GM21390 (cell line): ENCODE measurements at regions not wholly inside any gene's neighbourhood (a gene's known extent, or its start where the extent isn't known, plus 50 kb on each side); places are given as distances from the start of the nearest gene placed in this dataset.

Source experiments
- ATAC-seq: cut with Tn5 transposase; IDR thresholded peaks from one replicate; pipeline ENCODE4 v1.9.1; 2021; ENCODE audit not compliant: unreplicated experiment

DNA sequence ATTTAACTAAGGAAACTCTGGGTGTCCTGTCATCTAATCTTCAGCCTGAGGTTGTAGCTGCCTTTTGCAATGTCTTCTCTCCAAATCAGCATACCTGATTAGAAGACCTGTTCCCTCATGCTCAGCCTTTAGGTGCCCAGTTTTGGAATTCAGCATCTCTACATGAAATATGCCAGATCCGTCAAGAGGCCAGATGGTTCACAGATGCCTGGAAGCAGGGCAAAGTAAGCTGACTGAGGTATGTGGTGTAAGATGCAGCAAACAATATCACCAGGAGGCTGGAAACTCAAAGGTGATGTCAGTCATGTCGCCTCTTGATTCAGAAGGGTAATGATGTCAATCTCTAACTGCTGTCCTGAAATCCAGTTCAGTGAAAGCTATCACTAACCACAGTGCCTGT lies 324.4 kb downstream of the PRELID2 start:
- no peak for ATAC-seq

DNA sequence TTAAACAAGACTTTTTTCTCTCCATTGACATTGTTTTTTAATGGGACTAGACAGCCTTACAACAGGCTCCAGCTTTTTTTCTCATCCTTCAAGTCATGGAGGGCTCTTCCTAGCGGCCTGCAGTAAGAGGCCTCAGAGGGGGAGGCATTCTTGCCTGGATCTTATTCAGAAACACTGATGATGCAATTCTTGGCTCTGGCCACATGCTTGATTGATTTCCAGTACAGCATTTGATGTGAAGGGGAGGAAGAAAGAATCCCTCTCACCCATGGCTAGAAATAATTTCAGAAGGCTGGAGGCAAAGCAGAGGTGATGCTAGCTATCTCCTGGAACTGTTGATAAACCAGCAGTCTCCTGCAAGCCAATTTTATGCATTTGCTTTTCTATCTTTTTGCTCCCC lies 324.8 kb downstream of the PRELID2 start:
- ATAC-seq, result no peak

DNA sequence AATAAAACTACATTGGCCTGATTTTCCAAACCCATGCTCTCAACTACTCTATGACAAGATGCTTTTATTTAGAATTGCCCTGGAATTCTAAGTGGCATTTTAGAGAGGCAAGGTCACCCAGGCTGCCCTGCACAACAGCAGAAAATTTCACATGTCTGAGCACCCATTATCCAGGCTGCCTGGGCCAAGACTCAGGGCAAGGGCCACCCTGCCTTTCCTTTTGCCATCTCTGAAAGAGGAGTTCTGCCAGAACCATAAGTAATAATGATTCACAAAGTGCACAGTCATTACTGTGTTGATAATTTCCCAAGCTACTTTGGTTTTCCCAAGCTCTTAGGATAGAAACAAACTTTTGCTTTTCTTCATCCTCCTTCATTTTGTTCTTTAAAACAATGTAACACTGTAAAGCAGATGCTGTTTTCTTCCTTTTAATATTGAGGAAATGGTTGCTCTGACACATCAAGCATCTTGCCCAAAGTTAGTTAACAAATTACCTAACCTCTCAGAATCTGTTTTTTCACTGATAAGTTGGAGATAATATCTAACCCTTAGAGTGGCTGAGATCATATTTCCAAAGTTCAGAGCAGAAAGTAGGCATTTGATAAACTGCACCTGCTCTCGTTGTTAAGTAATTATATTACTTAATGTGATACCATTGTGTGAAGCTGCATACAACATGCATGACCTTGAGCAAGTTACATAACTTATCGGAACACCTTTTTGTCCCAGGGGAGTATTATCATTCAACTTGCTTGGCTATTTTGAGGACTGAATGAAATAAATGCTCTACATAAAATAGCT lies 325.6 kb downstream of the PRELID2 start:
- ATAC-seq, result no peak

DNA sequence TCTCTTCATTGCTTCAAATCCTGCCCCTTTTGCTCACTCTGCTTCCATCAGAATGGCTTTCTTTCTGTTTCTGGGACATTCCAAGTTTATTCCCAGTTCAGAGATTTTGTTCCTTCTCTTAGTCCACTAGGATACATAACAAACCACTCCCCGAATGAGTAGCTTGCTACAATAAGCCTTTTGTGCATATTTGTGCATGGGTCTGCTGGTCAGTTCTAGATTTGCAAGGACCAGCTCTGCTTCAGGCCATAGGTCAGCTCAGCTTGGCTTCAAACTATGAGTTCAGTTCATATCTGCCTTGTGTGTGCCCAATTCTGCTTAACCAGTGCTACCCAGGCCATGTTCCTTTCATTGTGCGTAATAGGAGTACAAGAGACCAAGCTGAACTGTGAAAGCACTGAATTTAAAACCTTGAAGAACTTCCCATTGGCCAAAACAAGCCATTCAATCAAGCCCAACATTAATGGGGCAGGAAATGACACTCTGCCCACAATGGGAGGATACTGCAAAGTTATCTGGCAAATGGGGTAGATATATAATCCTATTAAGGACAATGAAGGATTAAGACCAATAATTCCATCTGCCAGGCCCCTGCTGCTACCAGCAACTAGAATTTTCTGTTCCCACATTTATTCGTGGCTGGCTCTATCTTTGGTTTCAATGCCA lies 328.8 kb downstream of the PRELID2 start:
- ATAC-seq, result no peak

DNA sequence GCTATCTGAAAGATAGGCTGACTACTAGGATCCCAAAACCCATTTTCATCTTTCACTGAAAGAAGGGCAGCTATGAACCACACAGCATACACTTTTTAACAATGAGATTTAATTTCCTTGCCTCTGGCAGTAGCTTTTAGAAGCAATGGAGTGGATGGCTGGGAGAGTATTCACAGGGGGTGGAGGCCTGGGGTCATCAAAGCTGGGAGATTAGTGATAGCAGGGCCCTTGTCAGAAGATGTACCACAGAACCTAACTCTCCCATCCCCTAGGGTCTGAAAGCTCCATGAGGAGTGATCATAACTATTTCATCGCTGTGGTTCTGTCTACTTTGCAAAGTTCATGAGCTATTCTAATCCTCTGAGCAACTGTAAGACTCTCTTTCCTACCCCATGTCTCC lies 332.2 kb downstream of the PRELID2 start:
- no peak for ATAC-seq

DNA sequence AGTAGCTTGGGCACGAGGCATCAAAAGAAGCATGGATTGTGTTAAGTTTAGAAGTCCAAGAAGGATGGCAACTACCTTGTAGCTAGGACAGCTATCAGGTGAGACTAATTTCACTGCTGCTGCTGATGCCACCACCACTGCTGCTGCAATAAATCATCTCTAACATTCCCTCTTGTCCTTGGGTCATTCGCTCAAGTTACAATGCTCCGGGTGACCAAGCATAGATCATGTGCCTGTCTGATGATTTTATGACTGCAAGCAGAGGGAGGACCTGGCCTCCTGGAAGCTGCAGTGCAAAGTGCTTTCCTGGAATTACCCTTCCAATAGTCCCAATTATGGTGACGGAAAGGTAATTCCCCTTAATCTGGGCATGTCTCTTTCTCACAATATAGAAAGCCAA lies 334.4 kb downstream of the PRELID2 start:
- no peak for ATAC-seq

DNA sequence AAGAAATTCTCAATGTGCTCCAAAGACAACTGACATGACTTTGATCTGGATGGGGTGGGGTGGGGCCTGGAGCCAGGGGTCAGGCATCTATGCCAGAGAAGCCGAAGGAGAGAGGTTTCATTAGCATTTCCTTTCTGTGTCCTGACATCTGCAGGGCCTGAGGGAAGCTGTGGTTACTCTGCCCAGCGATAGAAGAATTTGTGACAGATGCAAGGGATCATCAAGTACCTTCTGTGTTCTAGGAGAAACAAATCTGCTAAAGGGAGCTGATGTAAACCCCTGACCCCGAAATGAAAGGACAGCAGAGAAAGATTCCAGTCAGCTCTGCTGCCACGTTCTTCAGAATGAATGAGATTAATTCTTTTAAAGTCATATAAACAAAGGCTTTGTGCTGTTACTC lies 335.7 kb downstream of the PRELID2 start:
- ATAC-seq, result no peak

DNA sequence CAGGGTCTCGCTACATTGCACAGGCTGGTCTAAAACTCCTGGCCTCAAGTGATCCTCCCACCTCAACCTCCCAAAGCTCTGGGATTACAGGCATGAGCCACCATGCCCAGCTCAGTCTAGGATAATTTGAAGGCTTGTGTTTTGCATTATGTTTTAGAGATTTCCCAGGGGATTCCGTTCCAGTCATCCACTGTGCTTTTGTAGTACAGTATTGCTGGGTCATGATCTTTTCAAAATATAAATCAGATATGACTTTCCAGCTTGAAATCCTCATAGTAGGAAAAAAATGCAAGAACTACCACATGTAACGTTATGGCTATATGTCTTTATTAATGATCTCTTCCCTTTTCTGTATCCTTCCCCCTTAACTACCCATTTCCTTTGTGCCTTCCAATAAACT lies 338.1 kb downstream of the PRELID2 start:
- ATAC-seq, result no peak

DNA sequence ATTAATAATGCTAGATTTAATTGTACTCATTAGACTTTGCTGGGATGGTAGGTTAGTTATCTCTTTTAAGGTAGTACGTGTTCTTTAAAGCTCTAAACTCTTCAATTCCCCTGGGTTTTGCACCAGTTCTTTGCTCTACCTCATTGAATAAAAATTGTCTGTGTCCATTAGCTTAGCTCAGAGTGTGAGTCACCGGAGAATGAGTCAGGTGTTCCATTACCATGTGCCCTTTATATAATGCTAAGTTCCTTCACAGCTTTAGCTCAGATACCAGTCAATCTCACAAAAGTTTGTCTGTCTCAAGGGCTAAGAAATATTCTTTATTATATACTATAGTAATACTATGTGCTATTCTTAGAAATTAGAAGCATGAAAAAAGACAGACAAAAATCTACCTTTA lies 339.4 kb downstream of the PRELID2 start:
- ATAC-seq, result no peak

DNA sequence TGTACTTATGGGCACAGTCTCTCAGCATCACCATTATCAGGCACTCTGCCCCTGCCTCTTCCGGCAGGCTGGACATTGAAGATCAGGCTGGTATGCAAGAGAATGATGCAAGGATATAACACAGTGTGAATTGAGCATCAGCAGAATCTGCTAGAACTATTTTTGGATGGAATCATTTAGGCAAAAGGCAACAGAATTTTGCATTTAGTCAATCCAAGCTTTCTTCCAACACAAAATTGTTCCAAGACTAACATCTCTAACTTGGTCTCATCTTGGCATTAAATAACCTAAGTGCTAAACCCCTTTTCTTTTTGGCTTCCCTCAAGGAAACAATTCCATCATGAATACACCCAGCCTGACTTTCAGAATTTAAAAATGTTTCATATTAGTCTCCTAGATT lies 339.9 kb downstream of the PRELID2 start:
- ATAC-seq, result no peak

DNA sequence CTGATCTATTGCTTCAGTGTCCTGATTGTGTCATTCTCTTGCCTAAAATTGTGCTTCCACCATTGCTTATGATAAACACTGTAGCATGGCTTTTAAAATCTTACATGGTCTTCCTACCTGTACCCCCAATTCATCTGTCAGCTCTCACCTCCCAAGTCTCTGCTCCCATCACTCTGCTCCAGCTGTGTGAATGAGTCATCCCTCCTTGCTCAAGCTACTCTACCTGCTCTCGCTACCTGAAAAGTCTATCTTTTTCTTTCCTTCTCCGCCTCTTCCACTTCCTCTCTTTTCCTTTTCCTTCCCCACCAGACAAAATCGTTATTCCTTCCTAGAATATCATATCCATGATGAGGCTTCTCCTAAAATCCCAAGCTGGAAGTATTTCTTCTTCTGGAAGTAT lies 341.7 kb downstream of the PRELID2 start:
- no peak for ATAC-seq

DNA sequence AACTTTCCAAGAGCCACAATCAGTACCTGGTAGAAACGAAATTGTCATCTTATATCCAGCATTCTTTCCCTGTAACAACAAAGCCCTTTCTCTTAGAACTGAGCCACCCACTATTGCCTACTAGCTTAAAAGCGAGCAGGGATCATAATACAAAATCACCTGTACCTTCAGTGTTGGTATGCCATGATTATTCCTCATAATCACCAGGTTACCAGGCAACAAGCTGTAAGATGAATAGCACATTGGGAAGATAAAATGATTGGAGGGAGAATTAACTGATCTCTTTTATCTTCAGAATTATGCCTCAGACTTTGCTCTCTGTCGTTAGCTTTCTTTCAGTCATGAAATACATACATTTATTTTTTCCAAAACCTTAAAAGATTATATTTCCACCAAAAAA lies 345.6 kb downstream of the PRELID2 start:
- ATAC-seq, result no peak

DNA sequence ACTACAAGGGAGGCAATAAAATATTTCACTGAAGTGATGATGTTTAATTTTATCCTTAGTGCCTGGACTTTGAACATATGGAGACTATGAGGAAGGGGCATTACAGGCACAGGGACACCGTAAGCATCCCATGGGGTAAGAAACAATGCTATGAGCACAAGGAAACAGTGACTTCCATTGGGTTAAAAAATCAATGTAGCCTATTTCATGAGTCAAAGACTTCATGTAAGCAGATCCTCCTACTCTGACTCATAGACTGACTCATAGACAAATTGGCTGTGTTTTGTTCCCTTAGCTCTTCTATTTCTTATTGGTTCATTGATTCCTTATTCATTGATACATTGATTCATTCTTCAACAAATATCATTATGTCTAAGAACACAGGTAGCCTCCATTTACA lies 351.0 kb downstream of the PRELID2 start:
- ATAC-seq, result no peak

DNA sequence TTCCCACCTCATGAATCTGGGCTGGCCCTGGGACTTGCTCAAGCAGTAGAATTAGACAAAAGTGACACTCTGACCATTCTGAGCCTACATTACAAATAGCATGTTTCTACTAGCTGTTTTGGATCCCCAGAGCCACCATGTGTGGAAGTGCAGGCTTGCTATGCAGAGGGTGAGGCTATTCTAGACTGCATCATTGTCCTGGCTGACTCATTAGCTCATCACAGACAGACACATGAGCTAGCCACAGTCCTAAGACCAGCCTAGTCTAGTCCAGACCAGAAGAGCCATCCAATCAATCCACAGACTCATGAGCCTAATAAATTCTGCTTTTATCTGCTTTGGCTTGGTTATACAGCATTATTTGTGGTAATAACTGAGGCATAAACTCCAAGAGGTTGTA lies 351.9 kb downstream of the PRELID2 start:
- no peak for ATAC-seq

DNA sequence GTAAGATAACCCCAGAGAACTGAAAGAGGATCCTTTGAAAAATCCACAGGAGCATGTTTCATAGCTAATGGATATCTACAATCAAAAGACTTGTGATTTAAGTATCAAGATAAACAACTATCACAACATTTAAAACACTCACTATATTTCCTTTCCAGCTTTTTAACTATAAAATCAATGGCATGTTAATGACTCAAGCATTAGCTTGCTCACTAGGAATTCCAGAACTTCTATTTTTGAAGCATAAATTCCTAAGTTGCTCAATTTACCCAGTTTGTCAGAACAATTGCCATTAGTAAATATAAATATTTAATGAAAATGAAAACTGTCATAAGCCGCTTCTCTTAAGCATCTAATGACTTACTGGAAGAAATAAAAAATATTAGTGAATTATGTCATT lies 355.3 kb downstream of the PRELID2 start:
- no peak for ATAC-seq

DNA sequence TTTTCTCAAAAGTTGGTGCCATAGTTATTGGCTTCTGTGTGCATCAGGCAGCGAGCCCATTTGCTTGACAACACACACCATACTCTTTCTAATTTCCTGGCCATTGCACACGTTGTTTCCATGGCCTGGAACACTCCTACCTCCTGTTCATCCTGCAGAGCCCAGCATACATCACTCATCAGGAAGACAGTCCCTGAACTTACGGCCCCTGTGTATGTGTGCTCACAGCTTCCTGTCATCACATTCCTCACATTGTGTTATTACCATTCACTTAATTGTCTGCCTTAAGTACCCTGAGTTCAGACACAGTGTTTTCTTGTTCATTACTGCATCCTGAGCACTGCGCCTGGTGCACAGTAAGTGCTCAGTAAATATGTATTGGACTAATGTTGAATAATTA lies 355.9 kb downstream of the PRELID2 start:
- no peak for ATAC-seq

DNA sequence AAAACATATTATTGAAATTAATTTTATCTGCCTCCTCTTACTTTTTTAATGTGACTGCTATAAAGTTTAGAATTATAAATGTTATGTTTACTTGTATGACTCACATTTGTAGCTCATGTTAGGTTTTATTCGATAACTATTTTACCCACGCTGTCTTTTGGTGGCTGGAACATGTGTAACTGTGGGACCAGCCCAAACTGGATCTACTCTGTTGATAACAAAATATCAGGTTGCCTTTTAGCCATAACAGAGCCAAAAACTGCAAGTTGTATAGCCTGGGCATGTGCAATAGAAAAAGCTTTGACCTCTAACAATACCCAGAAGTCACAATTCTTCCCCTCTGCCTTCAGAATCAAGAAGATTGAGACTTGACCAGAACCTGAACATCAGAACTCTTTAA lies 356.5 kb downstream of the PRELID2 start:
- ATAC-seq, result no peak

DNA sequence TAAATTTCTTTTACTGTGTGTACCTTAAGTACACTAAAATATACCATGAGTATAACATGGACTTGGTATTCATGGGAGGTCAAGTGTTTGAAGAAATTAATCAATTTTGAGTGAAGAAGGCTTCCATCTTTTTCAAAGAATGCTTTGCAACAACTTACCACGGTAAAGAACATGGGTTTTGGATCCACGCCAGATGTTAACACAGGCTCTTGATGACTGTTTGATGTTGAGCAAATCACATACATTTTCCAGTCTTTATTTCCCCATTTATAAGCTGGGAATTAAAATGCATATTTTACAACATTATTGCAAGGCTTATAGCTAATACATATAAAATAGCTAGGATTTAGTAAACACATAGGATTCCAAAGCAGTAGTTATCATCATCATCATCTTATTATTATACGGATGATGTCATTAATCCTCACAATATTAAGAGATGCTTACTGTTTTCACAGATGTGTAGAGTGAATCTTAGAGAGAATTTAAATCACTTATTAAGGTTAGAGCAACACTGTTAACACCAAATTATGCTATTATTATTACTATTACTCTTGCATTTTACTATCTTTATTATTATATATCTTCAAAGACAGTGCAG lies 362.0 kb downstream of the PRELID2 start:
- no peak for ATAC-seq

DNA sequence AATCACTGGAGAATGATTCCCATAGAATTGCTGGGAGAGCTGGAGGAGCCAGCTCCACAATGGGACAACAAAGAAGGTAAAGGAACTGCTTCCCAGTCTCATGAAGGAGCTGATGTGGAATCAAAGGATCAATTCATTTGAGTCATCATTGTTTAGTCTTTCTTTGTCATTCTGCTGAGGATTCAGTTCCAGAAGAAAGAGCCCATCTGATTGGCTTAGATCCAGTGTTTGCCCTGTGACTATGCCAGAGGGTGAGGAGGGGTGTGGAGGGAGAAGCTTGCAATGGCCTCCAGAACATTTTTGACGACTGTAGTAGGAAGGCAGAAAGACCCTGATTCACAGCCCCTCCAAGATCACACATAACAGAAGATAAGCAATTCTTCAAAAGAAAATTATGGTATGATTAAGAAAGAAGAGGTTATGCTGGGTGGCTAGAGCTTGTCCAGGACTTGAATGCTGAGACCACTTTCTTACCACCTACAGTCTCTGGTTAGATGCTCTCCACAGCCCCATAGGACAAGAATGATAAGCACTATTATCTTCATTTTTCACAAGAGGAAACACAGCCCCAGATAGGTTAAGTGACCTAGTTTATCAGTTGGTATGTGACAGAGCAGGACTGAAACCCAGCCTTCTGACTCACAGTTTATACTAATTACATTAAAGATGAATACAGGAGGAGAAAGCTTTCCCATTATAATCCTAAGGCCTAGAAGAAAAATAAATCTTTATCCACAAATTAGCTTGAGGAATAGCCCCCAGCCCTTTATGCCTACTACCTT lies 363.1 kb downstream of the PRELID2 start:
- no peak for ATAC-seq

DNA sequence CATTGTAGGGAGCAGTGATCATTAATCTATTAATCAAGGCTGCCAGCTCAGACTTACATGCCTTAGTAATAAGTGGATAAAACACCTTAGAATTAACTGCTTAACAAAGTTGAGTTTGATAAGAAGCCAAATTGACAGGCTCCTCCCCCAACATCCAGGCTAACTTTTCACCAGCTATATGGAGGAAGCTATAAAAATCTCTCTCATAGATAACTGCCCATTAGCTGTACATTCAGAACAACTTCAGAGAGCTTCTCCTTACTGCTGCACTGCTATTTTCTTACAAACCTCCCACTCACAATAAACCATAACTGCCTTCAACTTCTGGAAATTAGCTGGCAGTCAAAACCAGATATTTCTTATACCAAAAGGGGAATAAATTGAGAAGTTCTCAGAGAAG lies 364.1 kb downstream of the PRELID2 start:
- no peak for ATAC-seq

DNA sequence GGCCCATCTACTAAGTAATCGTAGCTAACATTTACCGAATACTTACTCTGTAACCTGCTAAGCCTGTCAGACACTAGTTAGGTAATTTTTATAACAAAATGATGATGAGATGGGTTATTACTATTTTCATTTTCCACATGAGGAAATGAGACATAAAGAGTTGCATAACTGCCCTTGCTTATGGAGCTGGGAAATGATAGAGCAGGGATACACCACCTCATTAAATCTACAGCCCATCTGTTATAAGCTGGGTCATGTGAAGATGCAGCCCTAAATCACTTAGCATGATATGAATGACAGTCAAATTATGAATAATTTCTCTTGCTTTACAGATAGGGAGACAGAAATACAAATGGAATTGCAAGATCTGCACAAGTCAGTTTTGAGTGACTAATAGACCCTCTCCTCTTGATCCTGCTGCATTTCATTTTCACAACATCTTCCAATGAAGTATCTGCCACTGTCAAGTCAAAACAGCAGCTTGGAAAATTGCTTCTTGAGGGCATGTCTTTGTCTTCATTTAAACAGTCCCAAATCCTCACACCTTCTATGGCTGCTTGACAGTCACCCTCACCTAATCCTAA lies 364.7 kb downstream of the PRELID2 start:
- ATAC-seq, result no peak
